ENCODE measurements at regions not wholly inside any gene's neighbourhood (a gene's known extent, or its start where the extent isn't known, plus 50 kb on each side); places are given as distances from the start of the nearest gene placed in this dataset.

GRCh38 chr10:84696610-84697009, 368.2 kb downstream of the CCSER2 start:
- no peak for TF ChIP-seq CTCF (IDR thresholded peaks at IDR 0.05)
- intact Hi-C loops (cut with DNase I), result no loop called here
- Histone ChIP-seq H3K4me3 (no peak overlapping the region), H3K36me3 (no peaks in the 10 kb centered on the region), H3K27ac (no peak overlapping the region), H3K4me1 (no peaks in the 10 kb centered on the region), H3K27me3 (no peaks in the 10 kb centered on the region), H3K9me3 (peaks cover 0 to 9% of the 10 kb centered on the region in 2 donors)
- ATAC-seq, result peak; percentile 90
- peak in 2 of 4 donors; percentile 15 to 35 for DNase-seq

- no peak overlapping the region for H3K27ac ChIP-seq
- DNase-seq, result no peak
- no peaks in the 10 kb centered on the region for H3K36me3 ChIP-seq
- TF ChIP-seq CTCF (IDR thresholded peaks at IDR 0.05), result no peak
- no peak overlapping the region for H3K4me3 ChIP-seq
- no peak for ATAC-seq
- H3K9me3 ChIP-seq, result no peaks in the 10 kb centered on the region
- no peaks in the 10 kb centered on the region for H3K4me1 ChIP-seq
- intact Hi-C loops (cut with DNase I), result no loop called here
- no peaks in the 10 kb centered on the region for H3K27me3 ChIP-seq
Measured at GRCh38 chr10:84698989-84699388, 370.6 kb downstream of the CCSER2 start.

- no peak for TF ChIP-seq CTCF (IDR thresholded peaks at IDR 0.05)
- intact Hi-C loops (cut with DNase I), result no loop called here
- no peak for DNase-seq
- Histone ChIP-seq H3K36me3 (no peaks in the 10 kb centered on the region), H3K4me3 (no peak overlapping the region), H3K9me3 (no peaks in the 10 kb centered on the region), H3K27me3 (no peaks in the 10 kb centered on the region), H3K27ac (no peak overlapping the region), H3K4me1 (no peaks in the 10 kb centered on the region)
- ATAC-seq, result no peak
Measured at GRCh38 chr10:84700668-84701369, 372.4 kb downstream of the CCSER2 start.

- ATAC-seq (no peak), DNase-seq (no peak)
- intact Hi-C loops (cut with DNase I), result no loop called here
- Histone ChIP-seq H3K4me1 (no peaks in the 10 kb centered on the region), H3K4me3 (no peak overlapping the region), H3K27me3 (no peaks in the 10 kb centered on the region), H3K36me3 (no peaks in the 10 kb centered on the region), H3K27ac (no peak overlapping the region), H3K9me3 (no peaks in the 10 kb centered on the region)
- no peak for TF ChIP-seq CTCF (IDR thresholded peaks at IDR 0.05)
Measured at GRCh38 chr10:84701370-84701720, 373.0 kb downstream of the CCSER2 start.

- Histone ChIP-seq H3K4me3 (no peak overlapping the region), H3K4me1 (no peaks in the 10 kb centered on the region), H3K9me3 (no peaks in the 10 kb centered on the region), H3K27me3 (no peaks in the 10 kb centered on the region), H3K27ac (no peak overlapping the region), H3K36me3 (no peaks in the 10 kb centered on the region)
- intact Hi-C loops (cut with DNase I), result no loop called here
- DNase-seq (no peak), ATAC-seq (no peak)
- TF ChIP-seq CTCF (IDR thresholded peaks at IDR 0.05), result no peak
Measured at GRCh38 chr10:84704101-84704500, 375.7 kb downstream of the CCSER2 start.

Measured in left lung (tissue), 4 donors.